ENCODE measurements at regions not wholly inside any gene's neighbourhood (a gene's known extent, or its start where the extent isn't known, plus 50 kb on each side); places are given as distances from the start of the nearest gene placed in this dataset.

DNA sequence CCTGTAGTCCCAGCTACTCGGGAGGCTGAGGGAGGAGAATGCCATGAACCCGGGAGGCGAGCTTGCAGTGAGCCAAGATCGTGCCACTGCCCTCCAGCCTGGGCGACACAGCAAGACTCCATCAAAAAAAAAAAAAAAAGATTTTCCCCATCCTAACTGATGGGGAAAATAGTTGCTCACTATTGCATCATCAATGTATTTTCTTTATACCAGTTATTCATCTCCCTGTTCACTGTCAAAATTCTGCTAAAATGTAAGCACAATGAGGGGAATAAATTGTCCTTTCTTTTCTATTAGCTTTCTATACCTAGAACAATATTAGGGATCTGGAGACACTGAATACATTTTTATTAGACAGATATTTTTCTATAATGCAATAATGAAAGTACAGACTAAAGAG lies 561.3 kb downstream of the CCER1 start:
- in situ Hi-C loops (cut with HindIII; ENCODE audit: low pct_ligation_motif_present, low pct_unique_long_range_greater_than_20kb, low sequenced_read_pairs): no loop called here
- DNase-seq: no peak

- in situ Hi-C loops (cut with HindIII; ENCODE audit: low pct_ligation_motif_present, low pct_unique_long_range_greater_than_20kb, low sequenced_read_pairs): no loop called here
- no peak for DNase-seq
These were observed 561.9 kb downstream of the CCER1 start for GRCh38 chr12:90393089-90393488.

- no peak for DNase-seq
- in situ Hi-C loops (cut with HindIII; ENCODE audit: low pct_ligation_motif_present, low pct_unique_long_range_greater_than_20kb, low sequenced_read_pairs): no loop called here
These were observed 564.0 kb downstream of the CCER1 start for GRCh38 chr12:90390947-90391346.

DNA sequence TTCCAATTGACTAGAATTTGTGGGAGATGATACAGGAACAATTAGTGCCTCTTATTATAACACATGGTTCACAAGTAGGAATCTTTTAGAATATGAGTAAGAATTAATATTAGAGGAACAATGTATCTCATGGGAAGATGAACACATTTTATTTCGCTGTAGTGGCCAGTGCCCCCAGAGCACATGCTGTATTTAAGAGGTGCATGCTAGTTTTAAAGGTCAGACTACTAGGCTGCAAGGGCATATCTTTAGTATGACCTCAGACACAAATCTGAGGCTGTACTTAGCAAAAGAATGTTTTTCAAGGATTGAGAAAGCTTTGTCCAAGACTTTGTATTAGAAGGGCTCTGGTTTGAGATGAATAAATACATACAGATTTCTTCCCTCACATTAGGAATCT lies 586.9 kb downstream of the CCER1 start:
- in situ Hi-C loops (cut with HindIII; ENCODE audit: low pct_ligation_motif_present, low pct_unique_long_range_greater_than_20kb, low sequenced_read_pairs): no loop called here
- no peak for DNase-seq

DNA sequence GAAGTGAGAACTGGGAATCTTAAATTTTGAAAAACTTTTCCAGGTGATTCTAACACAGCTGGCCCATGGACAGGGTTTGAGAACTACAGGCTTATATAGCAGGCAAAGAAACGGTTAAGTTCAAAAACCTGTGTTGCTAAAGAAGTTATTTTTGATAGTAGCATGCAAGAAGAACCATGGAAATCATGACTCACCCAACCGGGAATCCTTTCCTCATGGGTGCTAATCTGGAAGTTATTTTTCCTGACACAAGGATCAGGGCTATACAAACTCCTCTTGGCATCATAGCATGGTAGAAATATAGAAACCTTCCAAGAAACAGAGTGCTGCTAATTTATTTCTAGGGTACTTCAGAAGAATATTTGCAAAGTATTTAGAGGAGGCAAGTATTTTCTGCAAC lies 588.7 kb downstream of the CCER1 start:
- in situ Hi-C loops (cut with HindIII; ENCODE audit: low pct_ligation_motif_present, low pct_unique_long_range_greater_than_20kb, low sequenced_read_pairs): no loop called here
- DNase-seq: no peak

- DNase-seq: no peak
- in situ Hi-C loops (cut with HindIII; ENCODE audit: low pct_ligation_motif_present, low pct_unique_long_range_greater_than_20kb, low sequenced_read_pairs): no loop called here
These were observed 594.7 kb downstream of the CCER1 start for GRCh38 chr12:90360300-90360699.

- in situ Hi-C loops (cut with HindIII; ENCODE audit: low pct_ligation_motif_present, low pct_unique_long_range_greater_than_20kb, low sequenced_read_pairs): no loop called here
- no peak for DNase-seq
These were observed 599.1 kb downstream of the CCER1 start for GRCh38 chr12:90355711-90356355.

- in situ Hi-C loops (cut with HindIII; ENCODE audit: low pct_ligation_motif_present, low pct_unique_long_range_greater_than_20kb, low sequenced_read_pairs): no loop called here
- no peak for DNase-seq
These were observed 611.0 kb downstream of the CCER1 start for GRCh38 chr12:90343966-90344365.

DNA sequence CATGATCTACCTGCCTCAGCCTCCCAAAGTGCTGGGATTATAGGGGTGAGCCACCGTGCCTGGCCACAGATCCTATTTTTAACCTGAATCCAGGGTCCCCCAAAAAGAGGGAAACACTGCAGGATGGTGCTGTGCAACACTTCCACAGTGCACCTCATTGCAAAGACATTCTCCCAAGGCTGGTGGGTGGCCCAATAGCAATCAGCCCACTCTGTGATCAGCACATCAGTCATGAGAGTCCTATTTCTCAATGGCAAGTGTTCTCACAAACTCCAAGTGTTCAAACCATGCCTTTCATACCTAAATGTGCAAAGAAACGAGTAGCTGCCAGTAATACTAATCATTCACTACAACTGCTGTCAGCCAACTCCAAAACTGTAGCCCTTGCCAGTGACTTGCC lies 612.9 kb downstream of the CCER1 start:
- in situ Hi-C loops (cut with HindIII; ENCODE audit: low pct_ligation_motif_present, low pct_unique_long_range_greater_than_20kb, low sequenced_read_pairs): no loop called here
- DNase-seq: no peak

- DNase-seq: no peak
- in situ Hi-C loops (cut with HindIII; ENCODE audit: low pct_ligation_motif_present, low pct_unique_long_range_greater_than_20kb, low sequenced_read_pairs): no loop called here
These were observed 615.1 kb downstream of the CCER1 start for GRCh38 chr12:90339837-90340236.

- no peak for DNase-seq
- in situ Hi-C loops (cut with HindIII; ENCODE audit: low pct_ligation_motif_present, low pct_unique_long_range_greater_than_20kb, low sequenced_read_pairs): no loop called here
These were observed 616.6 kb downstream of the CCER1 start for GRCh38 chr12:90338365-90338764.

DNA sequence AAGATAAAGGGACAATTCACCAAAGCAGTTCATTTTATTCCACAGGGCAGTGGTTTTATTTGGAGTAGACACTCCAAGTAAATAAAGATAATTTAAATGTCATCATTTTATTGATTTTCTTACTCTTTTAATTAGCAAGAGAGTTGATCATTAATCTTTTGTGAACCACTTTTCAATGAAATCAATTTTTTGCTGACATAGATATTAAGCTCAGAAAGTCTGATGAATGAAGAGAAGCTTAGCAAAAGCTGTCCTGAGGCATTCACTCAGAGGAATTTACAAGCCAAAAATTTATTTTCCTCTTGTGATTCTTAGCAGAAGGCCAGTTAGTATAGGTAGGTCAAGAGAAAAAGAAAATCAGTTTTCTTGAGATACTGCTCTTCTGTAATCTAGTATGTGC lies 618.0 kb downstream of the CCER1 start:
- DNase-seq: no peak
- in situ Hi-C loops (cut with HindIII; ENCODE audit: low pct_ligation_motif_present, low pct_unique_long_range_greater_than_20kb, low sequenced_read_pairs): no loop called here

DNA sequence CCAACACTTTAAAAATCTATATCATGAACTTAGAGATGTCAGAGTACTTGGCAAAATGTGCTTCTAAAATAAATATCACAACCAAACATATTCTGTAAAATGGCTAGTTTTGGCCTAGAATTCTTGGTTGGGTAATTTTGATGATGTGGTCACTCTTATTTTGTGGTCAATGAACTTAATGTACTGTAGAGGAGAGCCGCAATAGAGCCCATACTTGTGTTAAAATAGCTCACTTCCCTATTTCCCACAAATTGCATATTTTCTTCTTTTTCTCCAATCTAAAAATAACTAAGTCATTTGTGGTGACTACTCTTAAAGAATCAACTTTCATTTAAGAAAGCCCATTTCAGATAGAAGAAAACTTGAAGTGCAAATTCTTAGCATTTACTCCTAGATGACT lies 619.4 kb downstream of the CCER1 start:
- DNase-seq: no peak
- in situ Hi-C loops (cut with HindIII; ENCODE audit: low pct_ligation_motif_present, low pct_unique_long_range_greater_than_20kb, low sequenced_read_pairs): no loop called here

- in situ Hi-C loops (cut with HindIII; ENCODE audit: low pct_ligation_motif_present, low pct_unique_long_range_greater_than_20kb, low sequenced_read_pairs): no loop called here
These were observed 621.0 kb downstream of the CCER1 start for GRCh38 chr12:90333939-90334338.

DNA sequence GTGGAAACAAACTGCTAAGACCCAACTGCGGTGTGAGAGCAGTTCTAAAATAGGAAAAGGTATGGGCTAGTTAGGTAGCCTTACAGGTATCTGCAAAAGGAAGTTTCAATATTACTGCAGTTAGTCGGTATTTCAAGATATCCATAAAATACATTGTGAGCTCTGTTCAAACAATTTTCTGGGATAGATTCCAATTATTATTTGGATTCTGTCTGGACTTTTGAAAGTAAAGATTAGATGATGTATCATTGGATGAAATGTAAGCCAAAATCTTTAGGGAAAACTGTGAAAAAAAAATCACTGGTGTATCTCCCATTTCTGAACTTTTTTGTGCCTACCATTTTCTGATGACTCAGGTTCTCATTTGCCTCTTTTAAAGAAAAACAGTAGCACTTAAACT lies 621.6 kb downstream of the CCER1 start:
- DNase-seq: no peak
- in situ Hi-C loops (cut with HindIII; ENCODE audit: low pct_ligation_motif_present, low pct_unique_long_range_greater_than_20kb, low sequenced_read_pairs): no loop called here

More at GRCh38 chr12:90333939-90334338, 621.0 kb downstream of the CCER1 start:
- no peak for DNase-seq

GRCh38 chr12:90331821-90332220 lies 623.2 kb downstream of the CCER1 start:
- DNase-seq: no peak
- in situ Hi-C loops (cut with HindIII; ENCODE audit: low pct_ligation_motif_present, low pct_unique_long_range_greater_than_20kb, low sequenced_read_pairs): no loop called here

DNA sequence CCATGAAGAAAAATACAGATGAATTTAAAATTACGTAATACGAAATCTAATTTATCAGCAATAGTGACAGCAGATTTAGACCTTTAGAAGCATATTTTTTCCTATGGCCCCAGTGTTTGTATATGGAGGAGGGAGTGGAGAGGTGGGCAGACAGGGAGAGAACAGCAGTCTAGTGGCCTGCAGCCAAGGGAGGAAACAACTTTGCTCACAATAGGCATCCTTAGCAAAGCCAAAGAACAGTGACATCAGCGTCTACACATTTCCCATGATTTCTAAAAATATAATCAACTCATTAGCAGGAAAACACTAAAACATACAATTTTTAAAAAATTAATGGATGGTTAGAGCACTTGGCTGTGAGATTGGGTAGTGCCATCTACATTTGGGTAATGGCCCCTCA lies 622.6 kb upstream of the ATP2B1 start:
- in situ Hi-C loops (cut with HindIII; ENCODE audit: low pct_ligation_motif_present, low pct_unique_long_range_greater_than_20kb, low sequenced_read_pairs): no loop called here
- no peak for DNase-seq

DNA sequence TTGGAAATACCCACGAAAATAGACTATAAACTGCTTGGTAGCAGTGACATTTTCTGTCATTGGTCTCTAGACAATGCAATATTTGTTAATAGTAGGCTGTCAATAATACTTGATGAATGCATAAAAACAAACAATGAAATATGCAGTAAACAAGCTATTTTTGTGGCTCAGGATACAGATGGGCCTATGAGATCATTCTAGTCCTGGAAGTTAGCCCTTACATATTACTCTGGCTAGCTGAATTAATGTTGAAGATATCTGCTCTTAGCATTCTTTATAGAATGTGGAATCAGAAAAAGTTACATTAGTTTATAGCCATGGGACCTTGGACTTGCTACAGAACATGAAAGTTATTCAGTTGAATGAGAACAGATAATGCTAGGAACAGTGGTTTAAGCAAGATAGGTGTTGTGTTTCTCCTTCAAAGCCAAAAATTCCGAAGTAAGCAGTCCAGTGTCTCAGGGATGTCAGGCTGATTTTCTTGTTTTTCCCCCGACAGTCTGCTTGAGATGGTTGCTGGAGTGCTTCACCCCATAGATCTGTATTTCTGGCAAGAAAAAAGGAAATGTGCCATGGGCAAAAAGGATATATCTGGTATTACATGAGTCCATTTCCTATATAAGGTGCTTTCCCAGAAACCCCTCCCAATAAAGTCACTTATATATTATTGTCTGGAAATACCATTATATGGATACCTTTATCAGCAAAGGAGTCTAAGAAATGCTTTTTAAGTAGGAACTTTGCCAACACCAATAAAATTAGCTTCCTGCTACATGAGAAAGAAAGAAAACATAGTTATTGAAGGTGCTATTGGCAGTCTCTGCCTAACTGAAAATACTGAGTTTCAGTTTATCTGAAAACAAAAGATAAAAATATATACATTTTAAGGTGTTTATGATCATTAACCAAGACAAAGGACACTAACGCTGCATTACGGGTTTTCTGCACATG lies 619.4 kb upstream of the ATP2B1 start:
- in situ Hi-C loops (cut with HindIII; ENCODE audit: low pct_ligation_motif_present, low pct_unique_long_range_greater_than_20kb, low sequenced_read_pairs): no loop called here
- DNase-seq: no peak

- in situ Hi-C loops (cut with HindIII; ENCODE audit: low pct_ligation_motif_present, low pct_unique_long_range_greater_than_20kb, low sequenced_read_pairs): no loop called here
These were observed 614.6 kb upstream of the ATP2B1 start for GRCh38 chr12:90323217-90323616.

DNA sequence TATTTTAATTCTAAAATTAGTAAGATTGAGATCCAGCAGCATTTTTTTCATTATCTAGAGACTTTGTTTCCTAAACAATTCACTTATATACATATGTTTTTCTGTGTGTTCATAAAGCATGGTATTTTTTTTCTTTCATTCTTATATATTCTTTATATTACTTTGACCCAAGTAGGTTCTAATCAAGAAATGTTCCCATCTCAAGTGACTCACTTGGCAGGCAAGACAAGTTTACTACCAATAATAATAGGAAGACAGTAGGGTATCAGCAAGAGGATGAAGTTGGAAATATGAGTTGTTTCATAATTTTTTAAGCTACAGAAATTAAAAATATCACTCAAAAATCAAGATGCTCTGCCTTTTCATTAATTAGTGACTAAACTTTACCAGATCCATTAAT lies 613.4 kb upstream of the ATP2B1 start:
- in situ Hi-C loops (cut with HindIII; ENCODE audit: low pct_ligation_motif_present, low pct_unique_long_range_greater_than_20kb, low sequenced_read_pairs): no loop called here
- DNase-seq: no peak

More at GRCh38 chr12:90323217-90323616, 614.6 kb upstream of the ATP2B1 start:
- DNase-seq: no peak

Data from ACHN (cell line).